ENCODE measurements at regions not wholly inside any gene's neighbourhood (a gene's known extent, or its start where the extent isn't known, plus 50 kb on each side); places are given as distances from the start of the nearest gene placed in this dataset.

GRCh38 chr3:107942244-107942643 lies 148.6 kb downstream of the CD47 start:
- H2BK120ac ChIP-seq (ENCODE audit: low read depth, low read length, poor library complexity, severe bottlenecking) = no peak overlapping the region
- no peaks in the 10 kb centered on the region for H3K79me1 ChIP-seq (ENCODE audit: insufficient read depth, low read depth, low read length, poor library complexity, severe bottlenecking)
- no peak overlapping the region for H2BK20ac ChIP-seq (ENCODE audit: low read depth, low read length, poor library complexity, severe bottlenecking)
- no peaks in the 10 kb centered on the region for H3K27me3 ChIP-seq (ENCODE audit: insufficient read depth, low read length)
- H2BK12ac ChIP-seq (ENCODE audit: insufficient read length, low read depth, low read length) = no peak overlapping the region
- H3K9ac ChIP-seq (ENCODE audit: extremely low read depth, insufficient read length, low read length) = no peak overlapping the region
- no peak overlapping the region for H4K91ac ChIP-seq (ENCODE audit: insufficient read length, low read depth, low read length)
- Mint-ChIP-seq H3K27me3 (ENCODE audit: low read depth) (no peaks in the 10 kb centered on the region; the same call in 1 of the 2 replicates), H3K9me3 (no peaks in the 10 kb centered on the region), H3K4me3 (no peak overlapping the region), H3K4me1 (peaks cover 15 to 16% of the 10 kb centered on the region in 2 experiments), H3K36me3 (ENCODE audit: insufficient read depth in 1 of 3, low read depth in 3 of 3) (no peaks in the 10 kb centered on the region), H3K27ac (no peak overlapping the region; a peak in 1 of 7 replicates)
- no peak overlapping the region for H3T11ph ChIP-seq (ENCODE audit: low read length)
- H4K8ac ChIP-seq (replicated peaks; ENCODE audit: insufficient read length, low read depth, low read length) = no peak overlapping the region
- no CpG with 5 or more reads among the region's 6 CpGs for WGBS (ENCODE audit: extremely low coverage, insufficient read length, low lambda C conversion rate)
- no peak for TF ChIP-seq CTCF (conservative IDR thresholded peaks at IDR 0.05)
- no peaks in the 10 kb centered on the region for H3K79me2 ChIP-seq (ENCODE audit: insufficient read depth, low read length)
- no peaks in the 10 kb centered on the region for H3K23me2 ChIP-seq (ENCODE audit: insufficient read length, low read depth, low read length, poor library complexity, severe bottlenecking)
- no peak overlapping the region for H2BK5ac ChIP-seq (ENCODE audit: insufficient read length, low read length)
- no peak overlapping the region for H3K18ac ChIP-seq (ENCODE audit: insufficient read length, low read depth, low read length)
- no peaks in the 10 kb centered on the region for H4K20me1 ChIP-seq (ENCODE audit: control insufficient read depth, insufficient read depth, insufficient read length)
- no peak overlapping the region for H4K5ac ChIP-seq (ENCODE audit: insufficient read length, low read depth, low read length)
- H2AK5ac ChIP-seq (ENCODE audit: insufficient read length, low read length) = no peak overlapping the region
- no peak overlapping the region for H3K23ac ChIP-seq (ENCODE audit: insufficient read length, low read depth, low read length)
- H3K27ac ChIP-seq (ENCODE audit: insufficient read length, low read depth, low read length) = no peak overlapping the region
- no peak overlapping the region for H3K14ac ChIP-seq (ENCODE audit: insufficient read depth, low read length)
- no peak overlapping the region for H3K56ac ChIP-seq (ENCODE audit: insufficient read length, low read depth, low read length)
- no peak overlapping the region for H3K4ac ChIP-seq (ENCODE audit: low read depth, low read length)
- no peak for DNase-seq
- no peak overlapping the region for H2AFZ ChIP-seq (ENCODE audit: low read length)
- H3K4me2 ChIP-seq (ENCODE audit: insufficient read depth, insufficient read length, low read length) = no peak overlapping the region
- no peaks in the 10 kb centered on the region for H3K9me3 ChIP-seq (ENCODE audit: control insufficient read depth, low read depth, low read length)
- H3K4me1 ChIP-seq (ENCODE audit: insufficient read depth, low read length) = no peaks in the 10 kb centered on the region
- H2BK15ac ChIP-seq (ENCODE audit: low read depth, low read length) = no peak overlapping the region

All from H9 (cell line).